WERI-Rb-1 (cell line): ENCODE measurements at regions not wholly inside any gene's neighbourhood (a gene's known extent, or its start where the extent isn't known, plus 50 kb on each side); places are given as distances from the start of the nearest gene placed in this dataset.

Experiments
- DNase-seq: peaks from one replicate; pipeline ENCODE4 v3.0.0-alpha.2; 2020
- H3K27ac ChIP-seq: fragments of 250-450 bp; sonication (Bioruptor Pico); 2 replicates; pipeline ENCODE4 v1.5.1; 2020; ENCODE audit warnings: mild to moderate bottlenecking, moderate library complexity
- H3K27me3 ChIP-seq: fragments of 250-450 bp; sonication (Bioruptor Pico); 2 replicates; pipeline ENCODE4 v1.5.1; 2021; ENCODE audit warnings: mild to moderate bottlenecking, low read depth, moderate library complexity; ENCODE audit not compliant: insufficient read depth, severe bottlenecking
- H3K36me3 ChIP-seq: fragments of 250-450 bp; sonication (Bioruptor Pico); 2 replicates; pipeline ENCODE4 v1.5.1; 2020; ENCODE audit warnings: mild to moderate bottlenecking, moderate library complexity
- H3K4me3 ChIP-seq: 2 replicates; pipeline ENCODE4 v1.5.1; 2011; ENCODE audit warnings: low read depth, mild to moderate bottlenecking, control low read depth, low read length
- H3K9me3 ChIP-seq: fragments of 250-450 bp; sonication (Bioruptor Pico); 2 replicates; pipeline ENCODE4 v1.5.1; 2021; ENCODE audit warnings: mild to moderate bottlenecking, moderate library complexity; ENCODE audit not compliant: severe bottlenecking
- TF ChIP-seq, protein P1 (sequence below): IDR thresholded peaks from 2 replicates; pipeline ENCODE4 v1.5.1; 2011; ENCODE audit warnings: low read depth, mild to moderate bottlenecking, control low read depth, inconsistent platforms, low read length

DNA sequence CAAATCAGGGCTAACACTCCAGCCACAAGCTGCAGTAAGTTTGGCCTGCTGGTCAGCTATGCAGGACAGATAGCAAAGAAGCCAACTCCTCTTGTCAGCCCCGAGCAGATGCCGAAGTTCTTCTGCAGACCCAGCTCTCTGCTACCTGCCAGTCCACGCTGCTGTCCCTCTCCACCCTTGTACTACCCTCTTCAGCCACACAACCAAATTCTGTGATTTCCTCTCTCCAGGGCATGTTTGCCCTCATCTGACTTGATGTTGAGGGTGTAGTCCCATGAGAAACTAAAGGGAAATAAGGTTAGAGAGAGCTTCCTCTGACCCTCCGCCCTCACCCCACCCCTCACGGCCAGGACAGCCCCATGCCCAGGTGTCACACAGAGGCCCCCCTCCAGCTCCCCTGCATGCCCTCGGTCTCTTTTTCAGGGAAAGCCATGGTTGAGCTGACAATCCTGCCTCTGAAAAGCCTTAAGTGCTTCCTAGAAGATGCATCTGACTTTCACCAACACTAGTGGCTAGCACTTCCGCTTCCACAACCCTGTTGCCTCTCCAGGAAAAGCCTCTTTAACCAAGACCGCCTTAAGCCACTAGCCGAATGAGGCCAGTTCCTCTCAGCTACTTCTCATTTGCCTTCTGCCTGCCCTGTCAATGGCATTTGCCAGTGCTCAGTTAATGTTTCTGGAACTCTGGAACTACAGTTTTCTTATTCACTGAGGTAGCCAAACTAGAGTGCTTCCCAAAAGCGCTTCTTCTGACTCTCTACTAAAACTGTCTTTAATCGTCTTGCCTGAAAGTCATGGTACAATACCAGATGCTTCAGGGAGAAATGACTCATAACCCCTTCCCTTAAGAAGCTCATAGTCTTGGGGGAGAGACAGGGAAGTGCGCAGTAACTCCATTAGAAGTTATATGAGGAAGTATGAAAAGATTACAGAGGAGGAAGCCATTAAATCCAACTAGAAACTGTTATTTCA lies 300.4 kb upstream of the STT3B start:
- TF ChIP-seq, protein P1, sequence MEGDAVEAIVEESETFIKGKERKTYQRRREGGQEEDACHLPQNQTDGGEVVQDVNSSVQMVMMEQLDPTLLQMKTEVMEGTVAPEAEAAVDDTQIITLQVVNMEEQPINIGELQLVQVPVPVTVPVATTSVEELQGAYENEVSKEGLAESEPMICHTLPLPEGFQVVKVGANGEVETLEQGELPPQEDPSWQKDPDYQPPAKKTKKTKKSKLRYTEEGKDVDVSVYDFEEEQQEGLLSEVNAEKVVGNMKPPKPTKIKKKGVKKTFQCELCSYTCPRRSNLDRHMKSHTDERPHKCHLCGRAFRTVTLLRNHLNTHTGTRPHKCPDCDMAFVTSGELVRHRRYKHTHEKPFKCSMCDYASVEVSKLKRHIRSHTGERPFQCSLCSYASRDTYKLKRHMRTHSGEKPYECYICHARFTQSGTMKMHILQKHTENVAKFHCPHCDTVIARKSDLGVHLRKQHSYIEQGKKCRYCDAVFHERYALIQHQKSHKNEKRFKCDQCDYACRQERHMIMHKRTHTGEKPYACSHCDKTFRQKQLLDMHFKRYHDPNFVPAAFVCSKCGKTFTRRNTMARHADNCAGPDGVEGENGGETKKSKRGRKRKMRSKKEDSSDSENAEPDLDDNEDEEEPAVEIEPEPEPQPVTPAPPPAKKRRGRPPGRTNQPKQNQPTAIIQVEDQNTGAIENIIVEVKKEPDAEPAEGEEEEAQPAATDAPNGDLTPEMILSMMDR = no peak
- no peak for DNase-seq
- H3K9me3 ChIP-seq = no peaks in the 10 kb centered on the region
- H3K36me3 ChIP-seq = no peaks in the 10 kb centered on the region
- H3K27ac ChIP-seq = no peak overlapping the region; the same call in 1 of the 2 replicates
- H3K27me3 ChIP-seq = no peaks in the 10 kb centered on the region
- no peak overlapping the region for H3K4me3 ChIP-seq

DNA sequence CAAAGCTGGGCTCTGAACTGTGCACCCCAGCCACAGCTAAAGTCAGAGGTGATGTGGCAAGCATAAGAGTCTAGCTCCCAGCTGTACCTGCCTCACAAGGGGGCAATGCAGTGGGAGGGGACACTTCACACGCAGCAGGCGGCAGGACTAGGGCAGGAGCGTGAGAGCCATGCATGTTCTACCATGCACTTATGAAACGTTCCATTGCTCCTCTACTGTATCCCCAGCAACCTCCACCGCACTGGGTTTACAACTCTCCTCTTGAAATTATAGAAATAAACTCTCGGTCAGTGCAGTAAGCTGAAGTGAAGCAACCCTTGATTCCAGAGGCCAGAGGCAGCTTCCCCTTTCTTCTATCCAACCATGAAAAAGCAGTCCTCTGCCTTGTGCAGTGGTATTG lies 298.6 kb upstream of the STT3B start:
- Histone ChIP-seq H3K27ac (no peak overlapping the region), H3K36me3 (no peaks in the 10 kb centered on the region), H3K9me3 (no peaks in the 10 kb centered on the region), H3K4me3 (no peak overlapping the region), H3K27me3 (no peaks in the 10 kb centered on the region)
- DNase-seq = no peak
- TF ChIP-seq, protein P1 = no peak

DNA sequence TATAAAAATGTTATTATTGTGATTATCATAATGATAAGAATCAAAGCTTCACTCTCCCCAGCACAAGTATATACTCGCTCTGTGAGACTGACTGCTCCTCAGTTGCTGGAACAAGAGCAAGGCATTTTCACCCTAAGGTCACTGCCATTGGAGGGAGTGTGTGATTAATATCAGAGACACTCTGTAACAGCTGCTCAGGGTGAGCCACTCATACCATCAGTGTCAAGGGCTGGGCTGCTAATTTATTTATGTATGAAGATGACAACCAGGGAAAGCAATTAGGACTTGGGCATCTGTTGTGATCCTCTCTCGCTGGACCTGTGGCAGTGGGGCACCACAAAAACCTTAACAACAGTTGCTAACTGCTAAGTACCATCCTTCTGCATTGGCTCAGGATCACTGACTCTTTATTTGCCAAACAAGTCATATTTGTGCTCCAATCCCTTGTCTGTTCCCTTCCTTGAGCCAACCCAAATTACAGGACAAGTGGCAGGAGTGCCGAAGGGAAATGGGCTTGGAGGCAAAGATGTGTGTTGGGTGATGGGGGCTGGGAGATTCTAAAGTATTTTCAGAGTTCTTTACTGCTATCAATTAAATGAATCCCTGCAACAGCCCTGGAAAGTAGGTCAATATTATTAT lies 297.5 kb upstream of the STT3B start:
- TF ChIP-seq, protein P1 = no peak
- H3K36me3 ChIP-seq = no peaks in the 10 kb centered on the region
- H3K27me3 ChIP-seq = no peaks in the 10 kb centered on the region
- no peak for DNase-seq
- no peak overlapping the region for H3K4me3 ChIP-seq
- no peaks in the 10 kb centered on the region for H3K9me3 ChIP-seq
- no peak overlapping the region for H3K27ac ChIP-seq

DNA sequence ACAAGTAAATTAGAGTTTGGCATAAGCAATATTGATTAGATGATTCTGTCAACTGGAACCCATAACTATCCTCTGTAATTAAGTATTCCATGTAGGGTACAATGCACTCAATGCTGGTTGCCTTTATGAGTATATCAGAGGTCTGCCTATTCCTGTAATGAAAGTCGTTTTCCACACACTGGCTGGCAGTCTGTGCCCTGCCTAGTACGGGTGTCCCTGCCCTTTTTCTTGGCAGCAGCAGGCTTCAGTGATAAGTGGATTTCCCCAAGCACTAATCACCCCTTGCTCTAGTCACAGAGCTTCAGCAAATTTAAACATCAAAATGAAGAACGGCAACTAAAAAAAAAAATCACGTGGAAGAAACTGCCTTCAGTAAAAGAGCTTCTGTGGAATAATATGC lies 294.8 kb upstream of the STT3B start:
- no peaks in the 10 kb centered on the region for H3K36me3 ChIP-seq
- TF ChIP-seq, protein P1 = no peak
- no peaks in the 10 kb centered on the region for H3K27me3 ChIP-seq
- no peaks in the 10 kb centered on the region for H3K9me3 ChIP-seq
- H3K4me3 ChIP-seq = no peak overlapping the region
- DNase-seq = no peak
- no peak overlapping the region for H3K27ac ChIP-seq

DNA sequence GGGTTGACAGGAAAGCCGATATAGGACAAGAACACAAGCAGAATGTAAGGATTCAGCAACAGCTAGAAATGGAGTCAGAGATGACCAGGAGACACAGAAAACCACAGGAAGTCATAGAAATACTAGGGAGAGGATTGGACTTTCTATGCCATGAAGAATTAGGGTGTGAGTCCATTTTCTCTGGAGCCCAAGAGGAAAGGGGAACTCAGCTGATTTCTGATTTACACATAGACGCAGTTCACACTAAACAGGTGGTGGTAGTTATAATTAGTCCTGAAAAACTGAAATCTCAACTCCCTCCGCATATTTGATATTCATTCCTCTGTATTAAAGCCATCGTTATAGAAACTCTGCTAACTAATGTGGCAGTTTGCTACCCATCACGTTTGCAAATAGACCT lies 292.7 kb upstream of the STT3B start:
- H3K9me3 ChIP-seq = no peaks in the 10 kb centered on the region
- no peak for DNase-seq
- H3K27me3 ChIP-seq = no peaks in the 10 kb centered on the region
- H3K4me3 ChIP-seq = no peak overlapping the region
- no peak overlapping the region for H3K27ac ChIP-seq
- H3K36me3 ChIP-seq = no peaks in the 10 kb centered on the region
- TF ChIP-seq, protein P1 = no peak
